HCT116 (cell line): ENCODE measurements at regions not wholly inside any gene's neighbourhood (a gene's known extent, or its start where the extent isn't known, plus 50 kb on each side); places are given as distances from the start of the nearest gene placed in this dataset.

ENCODE experiments used
- EGR1 ChIP-seq: IDR thresholded peaks from 2 replicates; pipeline ENCODE4 v1.6.1; 2012; ENCODE audit warnings: low read depth
- POLR2A ChIP-seq: IDR thresholded peaks from 2 replicates; pipeline ENCODE4 v1.7.0; 2011; ENCODE audit warnings: borderline replicate concordance; ENCODE audit not compliant: insufficient read depth, insufficient read length; ENCODE audit errors: extremely low read depth
- POLR2AphosphoS5 ChIP-seq: IDR thresholded peaks from 2 replicates; pipeline ENCODE4 v1.6.1; 2011; ENCODE audit warnings: mild to moderate bottlenecking, low read depth, low read length, moderate library complexity
- RAD21 ChIP-seq: IDR thresholded peaks from 2 replicates; pipeline ENCODE4 v1.6.1; 2012; ENCODE audit warnings: low read depth, mild to moderate bottlenecking
- SIN3A ChIP-seq: IDR thresholded peaks from 2 replicates; pipeline ENCODE4 v1.6.1; 2012; ENCODE audit warnings: low read depth
- SP1 ChIP-seq: IDR thresholded peaks from 2 replicates; pipeline ENCODE4 v1.6.1; 2012; ENCODE audit warnings: low read depth
- SRF ChIP-seq: IDR thresholded peaks from 2 replicates; pipeline ENCODE4 v1.6.1; 2012; ENCODE audit warnings: low read depth
- YY1 ChIP-seq: IDR thresholded peaks from 2 replicates; pipeline ENCODE4 v1.6.1; 2011; ENCODE audit warnings: low read length, low read depth, moderate library complexity, mild to moderate bottlenecking; ENCODE audit not compliant: insufficient replicate concordance; ENCODE audit errors: extremely low read depth
- ZNF274 ChIP-seq: fragments of 200-500 bp; sonication (Bioruptor generic); IDR thresholded peaks from 2 replicates; pipeline ENCODE4 v1.6.1; 2014; ENCODE audit warnings: mild to moderate bottlenecking, low read depth, low read length, inconsistent platforms
- TF ChIP-seq, protein P1 (sequence below), 3 experiments: fragments of 200-600 bp in 1 of 3; sonication (generic) in 1 of 3; IDR thresholded peaks in 2 of 3; conservative IDR thresholded peaks in 1 of 3; 2 replicates each; pipeline ENCODE4 v1.5.1; 2012 to 2017; ENCODE audit warnings: low read depth in 2 of 3, low read length in 2 of 3, antibody characterized with exemption in 1 of 3, borderline replicate concordance in 1 of 3, control low read depth in 1 of 3, mild to moderate bottlenecking in 1 of 3, mixed read lengths in 1 of 3, mixed run types in 1 of 3, moderate library complexity in 1 of 3; ENCODE audit not compliant: insufficient read depth in 1 of 3
- TF ChIP-seq, protein P2 (sequence below): IDR thresholded peaks from 2 replicates; pipeline ENCODE4 v1.6.1; 2012; ENCODE audit warnings: low read depth

DNA sequence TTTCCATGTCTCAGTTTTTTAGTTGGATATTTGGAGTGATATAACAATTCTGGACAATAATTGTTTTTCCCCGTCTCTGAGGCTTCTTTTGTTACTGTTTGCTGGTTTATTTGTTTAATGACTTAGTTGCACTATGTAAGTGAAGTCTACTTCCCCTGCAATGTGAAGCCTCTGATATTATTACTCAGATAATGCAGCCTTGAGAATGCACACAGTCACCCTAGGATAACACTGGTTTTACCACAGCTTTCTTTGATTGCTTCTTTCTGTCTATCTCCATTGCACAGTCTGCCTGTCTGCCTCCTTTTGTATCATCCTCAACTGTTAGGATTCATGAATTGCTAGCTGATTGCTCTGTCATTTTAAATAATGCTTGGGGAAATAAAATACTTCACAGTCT, 208.7 kb upstream of the ROBO1 start:
- TF ChIP-seq YY1 (no peak), SRF (no peak), RAD21 (no peak), POLR2A (no peak), ZNF274 (no peak), POLR2AphosphoS5 (no peak), SIN3A (no peak), EGR1 (no peak), SP1 (no peak)
- TF ChIP-seq, protein P1, sequence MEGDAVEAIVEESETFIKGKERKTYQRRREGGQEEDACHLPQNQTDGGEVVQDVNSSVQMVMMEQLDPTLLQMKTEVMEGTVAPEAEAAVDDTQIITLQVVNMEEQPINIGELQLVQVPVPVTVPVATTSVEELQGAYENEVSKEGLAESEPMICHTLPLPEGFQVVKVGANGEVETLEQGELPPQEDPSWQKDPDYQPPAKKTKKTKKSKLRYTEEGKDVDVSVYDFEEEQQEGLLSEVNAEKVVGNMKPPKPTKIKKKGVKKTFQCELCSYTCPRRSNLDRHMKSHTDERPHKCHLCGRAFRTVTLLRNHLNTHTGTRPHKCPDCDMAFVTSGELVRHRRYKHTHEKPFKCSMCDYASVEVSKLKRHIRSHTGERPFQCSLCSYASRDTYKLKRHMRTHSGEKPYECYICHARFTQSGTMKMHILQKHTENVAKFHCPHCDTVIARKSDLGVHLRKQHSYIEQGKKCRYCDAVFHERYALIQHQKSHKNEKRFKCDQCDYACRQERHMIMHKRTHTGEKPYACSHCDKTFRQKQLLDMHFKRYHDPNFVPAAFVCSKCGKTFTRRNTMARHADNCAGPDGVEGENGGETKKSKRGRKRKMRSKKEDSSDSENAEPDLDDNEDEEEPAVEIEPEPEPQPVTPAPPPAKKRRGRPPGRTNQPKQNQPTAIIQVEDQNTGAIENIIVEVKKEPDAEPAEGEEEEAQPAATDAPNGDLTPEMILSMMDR (IDR thresholded peaks at IDR 0.05 in 2 of 3, conservative IDR thresholded peaks at IDR 0.05 in 1 of 3; ENCODE audit: borderline replicate concordance in 1 of 3, insufficient read depth in 1 of 3, low read depth in 2 of 3, low read length in 2 of 3) = no peak
- TF ChIP-seq, protein P2, sequence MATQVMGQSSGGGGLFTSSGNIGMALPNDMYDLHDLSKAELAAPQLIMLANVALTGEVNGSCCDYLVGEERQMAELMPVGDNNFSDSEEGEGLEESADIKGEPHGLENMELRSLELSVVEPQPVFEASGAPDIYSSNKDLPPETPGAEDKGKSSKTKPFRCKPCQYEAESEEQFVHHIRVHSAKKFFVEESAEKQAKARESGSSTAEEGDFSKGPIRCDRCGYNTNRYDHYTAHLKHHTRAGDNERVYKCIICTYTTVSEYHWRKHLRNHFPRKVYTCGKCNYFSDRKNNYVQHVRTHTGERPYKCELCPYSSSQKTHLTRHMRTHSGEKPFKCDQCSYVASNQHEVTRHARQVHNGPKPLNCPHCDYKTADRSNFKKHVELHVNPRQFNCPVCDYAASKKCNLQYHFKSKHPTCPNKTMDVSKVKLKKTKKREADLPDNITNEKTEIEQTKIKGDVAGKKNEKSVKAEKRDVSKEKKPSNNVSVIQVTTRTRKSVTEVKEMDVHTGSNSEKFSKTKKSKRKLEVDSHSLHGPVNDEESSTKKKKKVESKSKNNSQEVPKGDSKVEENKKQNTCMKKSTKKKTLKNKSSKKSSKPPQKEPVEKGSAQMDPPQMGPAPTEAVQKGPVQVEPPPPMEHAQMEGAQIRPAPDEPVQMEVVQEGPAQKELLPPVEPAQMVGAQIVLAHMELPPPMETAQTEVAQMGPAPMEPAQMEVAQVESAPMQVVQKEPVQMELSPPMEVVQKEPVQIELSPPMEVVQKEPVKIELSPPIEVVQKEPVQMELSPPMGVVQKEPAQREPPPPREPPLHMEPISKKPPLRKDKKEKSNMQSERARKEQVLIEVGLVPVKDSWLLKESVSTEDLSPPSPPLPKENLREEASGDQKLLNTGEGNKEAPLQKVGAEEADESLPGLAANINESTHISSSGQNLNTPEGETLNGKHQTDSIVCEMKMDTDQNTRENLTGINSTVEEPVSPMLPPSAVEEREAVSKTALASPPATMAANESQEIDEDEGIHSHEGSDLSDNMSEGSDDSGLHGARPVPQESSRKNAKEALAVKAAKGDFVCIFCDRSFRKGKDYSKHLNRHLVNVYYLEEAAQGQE = no peak
